GM23248 (cell line): ENCODE measurements at regions not wholly inside any gene's neighbourhood (a gene's known extent, or its start where the extent isn't known, plus 50 kb on each side); places are given as distances from the start of the nearest gene placed in this dataset.
A peak's percentile ranks its signal among the peaks of the same experiment; 100 is the strongest.

Source experiments
- DNase-seq: peaks from one replicate; pipeline ENCODE4 v3.0.0-alpha.2; 2015
- H2AFZ ChIP-seq: fragments of 200-600 bp; sonication (generic); 2 replicates; pipeline ENCODE4 v1.6.1; 2016; ENCODE audit warnings: antibody characterized with exemption
- H3F3A ChIP-seq: fragments of 200-600 bp; sonication (generic); 2 replicates; pipeline ENCODE4 v1.6.1; 2016; ENCODE audit warnings: mild to moderate bottlenecking, antibody characterized with exemption, mixed run types; ENCODE audit not compliant: insufficient read depth
- H3K27ac ChIP-seq: fragments of 200-600 bp; sonication (generic); 2 replicates; pipeline ENCODE4 v1.5.1; 2016; ENCODE audit warnings: mild to moderate bottlenecking
- H3K27me3 ChIP-seq: fragments of 200-600 bp; sonication (generic); replicated peaks from 2 replicates; pipeline ENCODE4 v1.6.1; 2016; ENCODE audit warnings: mild to moderate bottlenecking; ENCODE audit not compliant: insufficient read depth
- H3K36me3 ChIP-seq: fragments of 200-600 bp; sonication (generic); 2 replicates; pipeline ENCODE4 v1.6.1; 2016; ENCODE audit warnings: low read depth, mild to moderate bottlenecking
- H3K4me1 ChIP-seq: fragments of 200-600 bp; sonication (generic); 2 replicates; pipeline ENCODE4 v1.6.1; 2016; ENCODE audit warnings: mild to moderate bottlenecking; ENCODE audit not compliant: insufficient read depth
- H3K4me2 ChIP-seq: fragments of 200-600 bp; sonication (generic); one replicate; pipeline ENCODE4 v1.6.1; 2016; ENCODE audit warnings: mild to moderate bottlenecking; ENCODE audit not compliant: unreplicated experiment
- H3K4me3 ChIP-seq: fragments of 200-600 bp; sonication (generic); 2 replicates; pipeline ENCODE4 v1.5.1; 2016; ENCODE audit warnings: mild to moderate bottlenecking
- H3K79me2 ChIP-seq: fragments of 200-600 bp; sonication (generic); 2 replicates; pipeline ENCODE4 v1.6.1; 2016; ENCODE audit warnings: mild to moderate bottlenecking; ENCODE audit not compliant: insufficient read depth
- H3K9ac ChIP-seq: fragments of 200-600 bp; sonication (generic); 2 replicates; pipeline ENCODE4 v1.6.1; 2016; ENCODE audit warnings: mild to moderate bottlenecking
- H3K9me2 ChIP-seq: fragments of 200-600 bp; sonication (generic); 2 replicates; pipeline ENCODE4 v1.6.1; 2016; ENCODE audit warnings: mixed run types, mild to moderate bottlenecking, moderate library complexity; ENCODE audit not compliant: insufficient read depth
- H3K9me3 ChIP-seq: fragments of 200-600 bp; sonication (generic); one replicate; pipeline ENCODE4 v1.6.1; 2017; ENCODE audit warnings: low read depth
- H4K20me1 ChIP-seq: fragments of 200-600 bp; sonication (generic); 2 replicates; pipeline ENCODE4 v1.6.0; 2016; ENCODE audit not compliant: insufficient read depth
- EZH2 ChIP-seq: fragments of 200-600 bp; sonication (generic); IDR thresholded peaks from 2 replicates; pipeline ENCODE4 v1.6.1; 2018; ENCODE audit warnings: antibody characterized with exemption, mild to moderate bottlenecking; ENCODE audit not compliant: insufficient read depth, poor library complexity, severe bottlenecking
- EZH2phosphoT487 ChIP-seq: fragments of 200-600 bp; sonication (generic); IDR thresholded peaks from 2 replicates; pipeline ENCODE4 v1.6.1; 2018; ENCODE audit warnings: antibody characterized with exemption, moderate library complexity, mild to moderate bottlenecking, low read depth; ENCODE audit not compliant: insufficient read depth
- WGBS, 2 experiments: methylation state at CpG; one replicate each; pipeline ENCODE4 v1.1.6; 2015 to 2017; ENCODE audit warnings: low lambda C conversion rate in 2 of 2, low coverage in 1 of 2; ENCODE audit errors: missing lambda C conversion rate in 2 of 2; 5-methylcytosine and 5-hydroxymethylcytosine counted together
- in situ Hi-C: fragments of 300-500 bp; cut with MboI; formaldehyde crosslinking; loops from 2 replicates; pipeline ENCODE4 v1.15.0; 2020

DNA sequence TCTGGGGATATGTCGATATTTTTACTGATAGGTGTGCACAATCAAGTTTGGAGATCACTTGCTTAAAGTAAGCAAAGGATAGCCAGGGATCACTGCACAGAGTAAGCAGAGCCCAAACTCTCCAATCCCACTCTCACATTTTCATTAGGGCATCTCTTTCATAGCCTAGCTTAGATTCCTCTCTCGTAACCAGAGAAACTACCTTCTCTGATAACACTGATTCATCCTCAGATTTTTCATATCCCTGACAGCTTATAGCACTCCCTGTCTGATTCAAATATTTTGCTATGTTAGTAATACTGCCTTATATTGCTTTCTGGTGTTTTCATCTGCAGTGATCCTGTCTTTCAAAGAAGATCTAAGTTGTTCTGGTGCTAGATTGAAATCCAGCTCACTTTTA lies 123.7 kb downstream of the CBLL2 start:
- no peaks in the 10 kb centered on the region for H3K27me3 ChIP-seq
- H3K9me3 ChIP-seq: no peaks in the 10 kb centered on the region
- peaks cover 16% of the 10 kb centered on the region; the same call in 1 of the 2 replicates for H3F3A ChIP-seq
- H3K79me2 ChIP-seq: no peaks in the 10 kb centered on the region
- no peak for TF ChIP-seq EZH2phosphoT487
- TF ChIP-seq EZH2: no peak
- H3K4me2 ChIP-seq: no peak overlapping the region
- no peaks in the 10 kb centered on the region for H4K20me1 ChIP-seq
- no peak overlapping the region for H2AFZ ChIP-seq
- H3K27ac ChIP-seq: peak overlapping the region; percentile 24; the same call in 1 of the 2 replicates
- peak; percentile 30 for DNase-seq
- H3K9ac ChIP-seq: 0 out of 2 replicates have a peak overlapping the region, but pooled peaks have one; percentile 8
- WGBS, 2 experiments: 59 to 62% methylated on average over 2 of the region's 2 CpGs
- no peaks in the 10 kb centered on the region for H3K36me3 ChIP-seq
- H3K9me2 ChIP-seq: no peaks in the 10 kb centered on the region
- peaks cover 26% of the 10 kb centered on the region for H3K4me1 ChIP-seq
- in situ Hi-C loops: no loop called here
- H3K4me3 ChIP-seq: no peak overlapping the region

GRCh38 chrX:22397566-22397965 lies 124.9 kb downstream of the CBLL2 start:
- Histone ChIP-seq H3K9me2 (no peaks in the 10 kb centered on the region), H3K27ac (peak overlapping the region; percentile 24; the same call in 1 of the 2 replicates), H3K4me2 (peak overlapping the region; percentile 35), H3K9me3 (no peaks in the 10 kb centered on the region), H3F3A (peaks cover 16% of the 10 kb centered on the region; the same call in 1 of the 2 replicates), H3K4me3 (no peak overlapping the region), H3K27me3 (no peaks in the 10 kb centered on the region), H3K4me1 (peaks cover 16% of the 10 kb centered on the region), H2AFZ (no peak overlapping the region), H3K9ac (no peak overlapping the region), H3K36me3 (no peaks in the 10 kb centered on the region), H4K20me1 (no peaks in the 10 kb centered on the region), H3K79me2 (no peaks in the 10 kb centered on the region)
- TF ChIP-seq EZH2 (no peak), EZH2phosphoT487 (no peak)
- in situ Hi-C loops: no loop called here
- DNase-seq: peak; percentile 53
- 19 to 26% methylated on average over 1 of the region's 1 CpG for WGBS, 2 experiments

- DNase-seq: peak; percentile 32
- Histone ChIP-seq H3K9ac (no peak overlapping the region), H3K36me3 (no peaks in the 10 kb centered on the region), H2AFZ (no peak overlapping the region), H3K4me3 (no peak overlapping the region), H3K4me1 (peaks cover 16% of the 10 kb centered on the region), H3K4me2 (no peak overlapping the region), H3K9me3 (no peaks in the 10 kb centered on the region), H3K27me3 (no peaks in the 10 kb centered on the region), H3K79me2 (no peaks in the 10 kb centered on the region), H3F3A (peaks cover 16% of the 10 kb centered on the region; the same call in 1 of the 2 replicates), H4K20me1 (no peaks in the 10 kb centered on the region), H3K27ac (no peak overlapping the region), H3K9me2 (no peaks in the 10 kb centered on the region)
- in situ Hi-C loops: no loop called here
- no peak for TF ChIP-seq EZH2phosphoT487
- no peak for TF ChIP-seq EZH2
- WGBS, 2 experiments: 57 to 59% methylated on average over 4 of the region's 4 CpGs
Measured at GRCh38 chrX:22399437-22400192, 126.9 kb downstream of the CBLL2 start.

GRCh38 chrX:22404297-22404696 lies 131.6 kb downstream of the CBLL2 start:
- no peaks in the 10 kb centered on the region for H3K36me3 ChIP-seq
- H3K4me2 ChIP-seq: no peak overlapping the region
- no peak for DNase-seq
- H3K4me1 ChIP-seq: no peaks in the 10 kb centered on the region
- H3K79me2 ChIP-seq: no peaks in the 10 kb centered on the region
- H4K20me1 ChIP-seq: no peaks in the 10 kb centered on the region
- no peak overlapping the region for H3K4me3 ChIP-seq
- WGBS, 2 experiments: 100% methylated on average over 3 of the region's 3 CpGs
- H3K27ac ChIP-seq: no peak overlapping the region
- no peaks in the 10 kb centered on the region for H3K9me3 ChIP-seq
- H2AFZ ChIP-seq: no peak overlapping the region
- no peaks in the 10 kb centered on the region for H3F3A ChIP-seq
- TF ChIP-seq EZH2phosphoT487: no peak
- TF ChIP-seq EZH2: no peak
- H3K27me3 ChIP-seq: no peaks in the 10 kb centered on the region
- H3K9me2 ChIP-seq: no peaks in the 10 kb centered on the region
- in situ Hi-C loops: no loop called here
- H3K9ac ChIP-seq: no peak overlapping the region
